HG03103 (cell line): ENCODE measurements at regions not wholly inside any gene's neighbourhood (a gene's known extent, or its start where the extent isn't known, plus 50 kb on each side); places are given as distances from the start of the nearest gene placed in this dataset.
"Not testable (repeated sequence)": the region's sequence is repeated elsewhere in the genome, so short reads cannot be mapped to it uniquely, and the experiment has no call there.

Experiments used
- ATAC-seq: cut with Tn5 transposase; IDR thresholded peaks from one replicate; pipeline ENCODE4 v1.9.1; 2021; ENCODE audit warnings: low read depth; ENCODE audit not compliant: unreplicated experiment

DNA sequence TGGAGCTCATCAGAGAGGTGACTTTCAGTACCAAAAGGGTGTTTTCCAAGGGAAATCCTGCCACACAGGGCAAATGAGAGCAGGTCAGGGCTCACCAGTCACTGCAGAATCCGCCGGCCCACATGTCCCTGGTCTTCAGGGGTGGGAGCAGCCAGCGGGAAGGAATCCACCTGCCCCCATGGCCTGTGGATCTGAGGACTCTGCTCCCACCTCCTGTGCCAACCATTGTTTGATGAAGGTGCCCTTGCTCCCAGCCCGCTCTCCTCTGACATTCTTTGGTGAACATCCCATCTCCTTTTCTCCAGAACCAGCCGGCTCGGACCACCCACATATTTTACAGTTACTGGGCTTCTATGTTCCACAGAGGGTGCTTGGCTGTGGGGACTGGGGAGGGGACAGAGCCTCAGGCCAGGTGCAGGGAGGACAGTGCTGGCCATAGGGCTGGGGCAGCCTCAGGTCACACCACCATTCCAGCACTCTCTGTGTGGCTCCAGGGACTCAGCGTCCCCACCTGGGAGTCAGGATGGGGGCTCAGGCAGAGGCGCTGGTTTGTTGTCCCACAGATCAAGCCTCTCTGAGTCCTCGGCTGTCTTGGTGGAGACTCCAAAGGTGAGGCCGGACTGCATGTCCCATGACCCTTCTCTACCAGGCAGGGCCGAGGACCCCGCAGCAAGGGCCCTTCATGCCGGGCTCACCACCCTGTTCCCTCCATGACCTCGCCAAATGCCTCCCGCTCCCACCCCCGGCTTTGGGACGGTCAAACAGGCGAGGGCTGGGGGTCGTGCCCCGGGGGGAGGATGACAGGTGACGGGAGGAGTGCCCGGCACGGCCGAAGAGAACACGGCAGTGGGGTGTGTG lies 183.2 kb upstream of the ZNF469 start:
- not testable (repeated sequence) for ATAC-seq

DNA sequence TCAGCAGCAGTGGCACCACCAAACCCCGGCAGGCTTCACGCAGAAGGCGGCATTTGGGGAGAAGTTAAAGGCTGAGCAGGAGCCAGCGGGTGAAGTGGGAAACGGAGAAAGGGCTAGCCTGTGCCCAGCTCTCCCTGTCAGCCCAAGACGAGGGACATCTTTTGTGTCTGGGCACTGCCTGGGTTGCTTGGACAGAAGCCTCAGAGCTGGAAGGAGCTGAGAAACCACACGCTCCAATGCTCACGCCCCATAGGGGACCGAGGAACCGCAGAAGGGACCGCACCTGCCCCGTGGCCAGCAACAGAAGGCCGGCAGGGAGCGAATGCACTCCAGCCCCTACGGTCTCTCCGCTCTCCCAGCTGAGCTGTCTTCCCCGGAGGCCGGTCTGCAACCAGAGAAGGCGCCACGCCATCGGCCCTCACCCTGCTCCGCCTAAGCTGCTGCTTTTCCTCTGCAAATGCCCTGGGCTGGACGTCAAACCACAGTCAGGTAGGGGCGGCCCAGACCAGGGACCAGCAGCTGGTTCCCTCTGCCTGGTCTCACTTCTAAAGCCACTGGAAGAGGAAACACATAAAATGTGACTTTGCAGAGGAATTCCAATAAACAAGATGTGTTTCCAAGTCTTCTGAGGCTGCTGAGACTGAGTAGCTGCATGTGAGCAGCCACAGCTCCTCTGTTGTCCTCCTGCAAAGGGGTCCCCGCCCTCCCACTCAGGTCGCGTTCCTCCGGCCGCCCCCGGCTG lies 182.4 kb upstream of the ZNF469 start:
- not testable (repeated sequence) for ATAC-seq

DNA sequence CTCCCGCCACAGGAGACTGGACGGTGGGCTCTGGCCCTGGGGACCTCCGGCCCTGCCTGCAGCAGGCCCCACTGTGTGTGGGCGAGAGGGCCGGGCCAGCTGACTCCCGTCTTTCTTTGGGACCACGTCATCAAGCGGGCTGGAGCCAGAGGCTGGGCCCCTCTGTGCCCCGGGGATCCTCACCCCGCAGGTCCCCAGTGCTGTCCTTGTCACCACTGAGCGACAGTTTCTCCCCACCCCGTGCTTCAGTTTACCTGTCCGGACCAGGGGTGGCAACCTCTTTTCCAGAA lies 181.9 kb upstream of the ZNF469 start:
- ATAC-seq = no peak

DNA sequence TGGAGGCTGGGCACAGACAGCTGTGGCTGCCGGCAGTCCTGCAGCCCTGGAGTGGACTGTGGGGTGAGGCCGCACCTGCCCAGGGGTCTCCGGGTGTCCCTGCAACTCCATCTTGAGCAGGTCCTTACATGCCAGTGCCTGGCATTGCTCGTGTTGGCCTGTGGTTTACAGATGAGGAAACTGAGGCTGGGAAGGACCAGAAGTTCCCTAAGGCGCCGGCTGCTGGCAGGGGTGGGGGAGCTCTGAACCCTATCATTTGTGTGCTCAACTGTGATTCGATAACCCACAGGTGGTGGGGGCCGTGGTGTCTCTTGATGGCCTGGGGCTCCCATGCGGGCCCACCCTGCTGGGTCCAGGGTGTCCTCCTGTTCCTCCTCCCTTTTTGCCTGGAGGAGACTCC lies 181.1 kb upstream of the ZNF469 start:
- not testable (repeated sequence) for ATAC-seq

DNA sequence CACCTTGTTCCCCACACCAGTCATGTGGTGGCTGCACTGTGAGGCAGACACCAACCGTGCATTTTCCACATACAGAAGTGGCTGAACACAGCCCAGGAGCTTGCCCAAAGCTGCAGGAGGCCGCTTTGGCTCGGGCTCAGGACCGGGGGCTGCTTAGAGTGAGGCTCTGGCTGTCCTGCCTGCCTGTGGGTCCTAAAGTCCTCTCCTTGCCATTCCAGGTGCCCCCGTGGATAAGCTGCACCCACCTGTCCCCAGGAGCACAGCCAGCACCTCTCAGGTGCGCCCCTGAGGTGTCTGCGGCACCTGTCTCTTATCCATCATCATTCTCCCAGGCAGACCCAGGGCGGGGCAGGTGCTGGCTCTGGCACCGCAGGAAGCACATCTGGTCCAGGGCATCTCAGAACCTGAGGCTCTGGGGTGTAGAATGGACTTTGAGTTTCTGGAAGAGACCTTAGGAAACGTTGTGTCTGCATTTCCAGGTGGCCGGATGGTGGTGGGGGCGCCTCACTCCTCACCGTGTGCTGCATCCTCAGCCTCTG lies 180.5 kb upstream of the ZNF469 start:
- no peak for ATAC-seq

DNA sequence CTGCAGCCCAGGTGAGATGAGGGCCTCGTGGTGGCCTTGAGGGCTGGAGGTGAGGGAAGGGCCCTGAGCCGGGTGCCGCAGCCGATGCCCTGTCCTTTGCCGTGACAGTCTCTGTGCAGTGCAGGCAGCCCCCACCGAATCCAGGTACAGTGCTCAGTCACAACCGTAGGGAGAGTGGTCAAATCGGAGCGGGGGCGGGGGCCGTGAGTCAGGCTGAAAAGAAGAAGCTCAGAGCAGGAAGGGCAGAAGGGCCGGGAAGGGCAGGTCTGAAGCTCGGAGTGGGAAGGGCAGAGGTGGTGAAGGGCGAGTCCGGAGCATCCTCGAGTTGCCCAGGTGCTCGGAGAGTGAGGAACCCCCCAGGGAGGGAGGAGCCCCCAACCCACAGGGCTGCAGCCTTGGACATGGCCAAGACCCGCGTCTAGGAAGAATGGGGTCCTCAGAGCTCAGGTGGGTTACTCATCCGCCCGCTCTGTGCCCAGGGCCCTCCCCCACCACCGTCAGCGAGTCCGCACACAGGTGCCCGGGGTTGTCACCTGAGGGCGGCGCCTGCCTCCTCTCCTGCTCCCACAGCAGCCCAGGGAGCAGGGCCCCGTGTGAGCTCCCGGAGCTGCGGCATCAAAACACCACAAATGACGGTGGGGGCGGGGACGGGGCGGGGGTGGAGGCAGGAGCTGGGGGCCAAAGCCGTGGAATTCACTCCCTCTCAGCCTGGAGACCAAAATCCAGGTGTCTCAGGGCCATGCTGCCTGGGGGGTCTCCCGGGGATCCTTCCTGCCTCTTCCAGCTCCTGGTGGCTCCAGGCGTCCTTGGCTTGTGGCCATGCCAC lies 179.7 kb upstream of the ZNF469 start:
- not testable (repeated sequence) for ATAC-seq

DNA sequence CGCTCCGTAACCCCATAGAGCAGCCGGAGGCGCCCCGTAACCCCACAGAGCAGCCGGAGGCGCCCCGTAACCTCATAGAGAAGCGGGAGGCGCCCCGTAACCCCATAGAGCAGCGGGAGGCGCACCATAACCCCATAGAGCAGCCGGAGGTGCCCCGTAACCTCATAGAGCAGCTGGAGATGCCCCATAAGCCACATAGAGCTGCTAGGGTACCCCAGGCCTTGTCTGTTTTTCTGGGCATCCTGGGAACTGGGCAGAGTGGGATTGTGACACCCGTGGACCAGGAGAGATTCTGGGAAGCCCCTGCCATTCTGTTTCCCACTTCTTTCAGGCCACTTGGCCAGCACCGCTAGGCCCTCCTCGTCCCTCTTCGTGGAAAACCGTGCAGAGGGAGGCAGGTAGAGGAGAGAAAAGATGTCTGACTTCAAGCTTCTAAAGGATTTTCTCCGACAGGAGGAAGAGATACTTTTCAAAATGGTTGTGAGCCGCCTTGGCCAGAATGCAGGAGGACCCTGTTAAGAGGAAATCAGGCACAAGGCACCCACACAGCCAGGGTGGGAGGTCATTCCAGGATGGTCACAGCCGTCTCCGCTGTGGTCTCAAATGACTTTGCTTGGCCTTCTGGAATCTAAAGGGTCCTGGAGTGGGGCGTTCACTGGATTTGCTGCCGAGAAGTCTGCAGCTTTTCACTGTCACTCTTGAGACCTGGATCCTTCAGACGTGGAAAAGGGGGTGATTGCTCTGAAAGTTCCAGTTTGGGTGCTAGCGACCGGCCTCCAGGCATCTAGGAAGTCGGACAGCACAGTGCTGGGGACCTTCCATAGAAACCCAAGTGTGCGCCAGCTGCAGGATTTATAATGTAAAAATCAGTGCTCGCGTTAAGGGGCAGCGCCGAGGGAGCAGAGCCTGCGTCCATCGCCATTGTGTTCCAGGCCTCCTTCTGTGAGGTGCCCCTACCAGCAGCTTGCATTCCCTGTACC lies 178.3 kb upstream of the ZNF469 start:
- ATAC-seq = not testable (repeated sequence)

DNA sequence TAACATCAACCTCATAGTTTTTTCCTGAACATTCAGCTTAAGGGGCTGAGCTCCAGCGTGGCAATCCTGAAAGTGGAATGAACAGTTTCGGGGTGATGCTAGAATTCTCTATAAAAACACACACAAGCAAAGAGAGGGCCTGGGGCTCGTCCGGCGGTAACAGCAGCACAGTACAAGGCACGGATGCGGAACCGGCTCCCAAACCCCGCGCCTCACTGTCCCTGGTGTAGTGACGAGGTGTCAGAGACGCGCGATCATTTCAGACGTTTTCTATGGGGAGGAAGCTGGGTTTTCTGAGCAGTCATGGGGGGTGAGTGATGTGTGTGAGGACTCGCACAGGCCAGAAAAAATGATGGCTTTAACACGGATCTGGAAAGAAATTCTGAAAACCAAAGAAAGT lies 177.3 kb upstream of the ZNF469 start:
- ATAC-seq = not testable (repeated sequence)

DNA sequence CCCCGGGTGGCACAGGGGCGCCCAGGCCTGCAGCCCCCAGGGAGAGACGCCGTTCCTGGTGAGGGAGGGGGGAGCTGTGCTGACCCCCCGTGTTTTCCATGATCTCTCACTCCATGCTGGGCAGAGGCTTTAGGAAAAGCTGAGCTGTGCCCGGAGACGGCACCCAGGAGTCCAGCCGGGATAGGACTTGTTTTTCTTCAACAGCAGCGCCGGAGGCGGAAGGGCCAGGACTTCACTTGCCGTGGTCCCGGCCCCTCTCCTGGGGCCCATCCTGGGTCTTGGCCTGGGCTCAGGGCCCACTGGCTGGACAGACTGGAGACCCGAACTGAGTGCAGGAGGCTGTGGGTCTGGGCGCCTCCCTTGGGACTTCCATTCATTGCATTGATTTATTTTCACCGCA lies 176.8 kb upstream of the ZNF469 start:
- ATAC-seq = not testable (repeated sequence)

DNA sequence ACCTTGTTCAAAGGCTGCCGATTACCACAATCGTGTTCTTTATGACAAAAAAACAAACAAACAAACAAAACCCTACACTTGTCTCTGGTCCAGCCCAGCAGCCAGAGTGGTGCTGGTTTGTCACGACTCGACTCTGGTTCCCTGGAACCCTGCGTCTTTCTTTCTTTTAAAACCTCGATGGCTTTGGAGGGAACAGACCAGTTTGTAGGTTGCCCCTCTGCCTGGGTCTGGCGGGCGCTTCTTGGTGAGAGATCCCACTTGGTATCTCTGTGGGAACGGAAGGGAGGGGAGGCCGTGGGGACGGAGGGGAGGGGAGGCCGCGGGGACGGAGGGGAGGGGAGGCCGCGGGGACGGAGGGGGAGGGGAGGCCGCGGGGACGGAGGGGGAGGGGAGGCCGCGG lies 176.2 kb upstream of the ZNF469 start:
- not testable (repeated sequence) for ATAC-seq

DNA sequence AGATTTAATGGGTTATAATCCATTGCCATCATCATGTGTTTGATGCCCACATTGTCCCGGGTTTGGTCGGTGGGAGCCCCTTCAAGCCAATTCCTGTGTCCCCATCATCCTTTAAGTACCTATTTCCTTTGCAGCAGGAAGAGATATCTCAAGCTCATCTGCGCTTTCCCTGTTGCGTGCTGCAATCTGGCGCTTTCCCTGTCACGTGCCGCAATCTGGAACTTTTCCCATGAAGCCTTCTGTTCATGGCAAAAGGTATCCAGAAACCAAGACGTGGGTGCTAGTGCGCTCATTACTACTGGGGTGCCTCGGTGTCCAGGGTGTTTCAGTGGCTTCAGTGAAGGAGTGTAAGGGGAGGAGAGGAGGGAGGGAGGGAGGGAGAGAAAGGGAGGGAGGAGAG lies 174.6 kb upstream of the ZNF469 start:
- no peak for ATAC-seq

DNA sequence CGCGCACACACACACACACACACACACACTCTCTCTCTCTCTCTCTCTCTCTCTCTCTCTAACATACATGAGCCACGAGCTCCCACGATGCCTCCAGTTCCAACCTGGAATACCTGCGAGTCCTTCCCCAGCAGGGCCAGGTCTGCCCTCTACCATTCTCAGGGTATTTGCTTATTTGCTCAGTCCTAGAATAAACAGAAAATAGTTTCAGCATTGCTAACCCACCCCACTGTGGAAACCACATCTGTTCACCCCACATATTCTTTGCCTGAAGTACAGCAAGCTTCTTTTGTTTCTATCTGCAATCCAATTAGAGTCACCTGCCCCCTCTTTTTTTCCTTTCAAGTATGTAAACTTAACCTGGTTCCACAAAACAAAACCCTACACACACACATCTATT lies 174.0 kb upstream of the ZNF469 start:
- not testable (repeated sequence) for ATAC-seq

DNA sequence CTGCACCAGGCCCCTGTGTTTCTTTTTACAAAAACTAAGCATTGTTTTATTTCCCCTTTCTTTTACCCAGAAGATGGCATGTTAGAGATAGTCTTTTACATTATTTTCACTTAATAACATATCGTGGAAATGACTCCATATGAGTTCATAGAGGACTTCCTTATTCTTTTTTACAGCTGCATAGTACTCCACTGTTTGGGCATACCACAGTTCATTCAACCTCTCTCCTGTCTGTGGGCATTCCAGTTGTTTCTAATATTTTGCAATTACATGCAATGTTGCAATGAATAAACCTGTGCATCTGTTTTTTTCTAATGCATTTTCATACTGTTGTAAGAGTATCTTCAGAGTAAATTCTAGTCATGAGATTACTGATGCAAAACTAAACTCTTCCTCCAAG lies 173.2 kb upstream of the ZNF469 start:
- not testable (repeated sequence) for ATAC-seq

DNA sequence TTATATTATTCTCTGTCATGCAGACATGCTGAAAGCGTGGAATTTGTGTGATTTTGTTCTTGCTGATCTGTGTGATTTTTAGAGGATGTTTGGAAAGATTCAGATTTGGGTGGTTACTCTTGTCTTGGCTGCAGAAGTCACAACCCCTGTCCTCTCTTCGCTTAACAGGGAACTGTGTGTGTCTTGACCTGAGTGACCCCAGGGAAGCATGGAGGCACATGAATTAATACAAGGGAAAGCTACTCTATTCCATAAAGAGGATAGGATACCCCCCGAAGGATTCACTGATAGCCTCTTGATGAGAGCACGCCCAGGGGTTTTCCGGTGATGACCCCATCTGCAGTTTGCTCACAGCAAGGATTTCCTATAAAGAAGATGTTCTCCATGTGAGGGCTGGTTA lies 168.8 kb upstream of the ZNF469 start:
- ATAC-seq = not testable (repeated sequence)

DNA sequence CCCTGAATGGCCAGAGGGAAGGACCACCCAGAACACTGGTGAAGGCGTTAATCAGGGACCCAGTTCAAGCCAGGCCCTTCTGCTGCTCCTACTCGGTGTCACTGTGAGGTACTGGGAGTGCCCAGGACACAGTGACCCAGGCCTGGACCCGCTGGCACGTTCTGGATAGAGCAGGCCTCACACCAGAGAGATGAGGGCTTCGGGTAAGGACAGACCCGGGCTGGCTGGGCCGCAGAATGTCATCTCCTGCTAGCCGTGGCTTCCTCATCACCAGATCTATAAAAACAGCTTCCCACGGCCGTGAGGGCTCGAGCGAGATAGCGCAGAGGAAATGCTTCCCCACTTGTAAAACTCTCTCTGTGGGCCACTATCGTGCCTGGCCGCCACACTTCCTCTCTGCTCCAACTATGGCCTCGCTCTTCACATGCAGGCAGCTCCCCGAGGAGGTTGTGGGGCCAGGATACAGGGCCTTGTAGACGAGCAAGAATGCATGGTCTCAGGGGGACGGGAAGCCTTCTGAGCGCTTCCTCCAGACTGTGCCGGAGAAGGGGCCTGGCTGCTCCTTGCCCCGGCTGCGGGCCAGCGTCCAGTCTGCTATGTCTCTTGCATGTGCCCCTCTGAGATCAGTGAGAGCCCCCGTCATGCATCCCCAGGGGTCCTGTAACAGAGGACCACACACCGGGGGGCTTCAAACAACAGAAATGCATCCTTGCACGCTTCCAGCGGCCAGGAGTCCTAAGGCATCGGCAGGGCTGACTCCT lies 161.6 kb upstream of the ZNF469 start:
- ATAC-seq = not testable (repeated sequence)

DNA sequence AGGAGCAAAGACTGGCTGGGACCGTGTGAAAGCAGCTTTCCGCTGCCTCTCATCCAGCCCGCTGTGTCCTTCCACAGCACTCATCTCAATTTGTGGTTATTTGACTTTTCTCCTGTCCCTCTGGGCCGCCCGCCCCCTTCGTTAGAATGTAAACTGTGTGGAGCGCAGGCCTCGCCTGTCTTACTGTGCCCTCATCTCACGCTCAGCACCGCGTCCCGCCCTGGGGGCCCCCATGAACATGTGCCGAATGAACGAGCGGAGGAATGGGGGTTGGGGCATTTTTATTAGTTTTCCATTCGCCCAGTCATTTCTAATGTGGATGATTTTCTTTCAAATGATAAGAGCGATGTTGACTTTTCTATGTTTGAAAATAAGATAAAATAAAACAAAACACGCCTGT lies 159.1 kb upstream of the ZNF469 start:
- not testable (repeated sequence) for ATAC-seq

DNA sequence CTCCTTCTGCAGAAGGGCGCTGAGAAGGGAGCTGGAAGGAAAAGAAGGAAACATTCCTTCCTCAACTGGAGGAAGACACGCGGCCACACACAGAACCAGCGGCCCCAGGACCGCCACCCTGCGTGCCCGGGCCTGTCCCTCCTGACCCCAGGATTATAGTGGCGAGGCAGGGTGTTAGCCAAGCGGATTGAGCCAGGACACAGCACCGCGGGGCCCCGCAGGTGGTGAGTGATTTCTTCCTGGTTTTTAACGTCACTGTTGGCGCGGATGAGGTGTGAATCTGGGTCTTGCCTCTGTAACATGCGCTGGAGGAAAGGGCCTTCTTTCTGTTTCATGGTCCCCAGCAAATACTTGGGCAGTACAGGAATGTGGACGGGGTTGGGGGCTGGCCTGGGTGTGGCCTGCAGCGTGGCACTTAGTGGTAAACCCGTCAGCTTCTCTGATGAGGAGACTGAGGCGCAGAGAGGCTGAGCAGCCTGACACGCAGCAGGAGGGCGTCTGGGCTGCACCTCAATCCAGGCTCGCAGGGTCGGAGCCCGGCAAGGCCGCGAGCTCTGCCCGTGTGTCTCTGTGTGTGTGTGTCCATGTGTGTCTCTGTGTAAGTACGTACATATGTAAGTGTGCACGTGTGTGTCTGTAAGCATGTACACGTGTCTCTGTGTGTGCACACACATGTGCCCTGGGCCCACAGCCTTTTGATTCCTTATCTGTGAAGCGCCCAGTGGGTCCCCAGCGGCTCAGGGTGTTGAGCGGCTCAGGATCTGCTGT lies 158.4 kb upstream of the ZNF469 start:
- not testable (repeated sequence) for ATAC-seq

DNA sequence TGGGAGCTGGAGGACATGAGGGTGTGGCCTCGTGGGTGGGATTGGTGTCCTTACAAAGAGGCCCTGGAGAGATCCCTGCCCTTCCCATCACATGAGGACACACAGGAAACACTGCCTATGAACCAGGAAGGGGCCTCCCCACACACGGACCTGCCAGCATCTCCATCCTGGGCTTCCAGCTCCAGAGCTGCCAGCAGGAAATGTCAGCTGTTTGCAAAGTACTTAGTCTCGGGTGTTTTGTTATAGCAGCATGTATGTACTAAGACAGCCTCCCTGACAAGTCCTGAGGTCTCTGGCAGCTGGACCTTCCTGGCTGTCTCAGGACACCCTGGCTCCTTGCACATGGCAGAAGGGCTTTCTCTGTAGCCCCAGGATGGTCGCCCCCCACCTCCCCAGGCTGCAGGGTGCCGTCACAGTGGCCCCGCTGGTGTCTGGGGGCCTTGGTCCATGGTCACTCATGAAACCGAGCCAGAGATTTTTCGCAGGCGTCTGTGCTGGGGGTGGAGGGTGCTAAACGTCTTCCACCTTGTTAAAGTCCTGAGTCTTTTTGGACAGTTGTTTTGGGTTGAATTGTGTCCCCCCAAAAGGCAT lies 157.0 kb upstream of the ZNF469 start:
- not testable (repeated sequence) for ATAC-seq
